Stimulated activated CD8-positive, alpha-beta memory T cell treated with anti-CD3 and anti-CD28 coated beads, Interleukin-12 subunit alpha, Interleukin-12 subunit beta, amount 100 ng/mL, for 24 hours (primary cell): ENCODE measurements at regions not wholly inside any gene's neighbourhood (a gene's known extent, or its start where the extent isn't known, plus 50 kb on each side); places are given as distances from the start of the nearest gene placed in this dataset.

Experiments used
- DNase-seq: peaks from one replicate; pipeline ENCODE4 v3.0.0-alpha.2; 2020; ENCODE audit errors: extremely low read depth

- no peak for DNase-seq
Observed at GRCh38 chr15:37698679-37699078, 235.8 kb upstream of the TMCO5A start.

- no peak for DNase-seq
Observed at GRCh38 chr15:37701230-37701629, 233.2 kb upstream of the TMCO5A start.

- DNase-seq = no peak
Observed at GRCh38 chr15:37709669-37710068, 224.8 kb upstream of the TMCO5A start.

- no peak for DNase-seq
Observed at GRCh38 chr15:37715101-37715500, 219.3 kb upstream of the TMCO5A start.

GRCh38 chr15:37720267-37720666 lies 214.2 kb upstream of the TMCO5A start:
- no peak for DNase-seq

GRCh38 chr15:37731146-37731746 lies 203.2 kb upstream of the TMCO5A start:
- DNase-seq = no peak

GRCh38 chr15:37733628-37734027 lies 200.8 kb upstream of the TMCO5A start:
- DNase-seq = no peak

GRCh38 chr15:37740623-37741141 lies 193.8 kb upstream of the TMCO5A start:
- DNase-seq = no peak

GRCh38 chr15:37743826-37744225 lies 190.6 kb upstream of the TMCO5A start:
- no peak for DNase-seq

- DNase-seq = no peak
Observed at GRCh38 chr15:37744521-37744920, 189.9 kb upstream of the TMCO5A start.

GRCh38 chr15:37751401-37751800 lies 183.0 kb upstream of the TMCO5A start:
- no peak for DNase-seq

GRCh38 chr15:37756407-37756806 lies 178.0 kb upstream of the TMCO5A start:
- DNase-seq = no peak

GRCh38 chr15:37758412-37758811 lies 176.0 kb upstream of the TMCO5A start:
- DNase-seq = no peak

- DNase-seq = peak; percentile 3
Observed at GRCh38 chr15:37764733-37765191, 169.7 kb upstream of the TMCO5A start.

GRCh38 chr15:37765786-37766185 lies 168.7 kb upstream of the TMCO5A start:
- DNase-seq = no peak

GRCh38 chr15:37767841-37768455 lies 166.5 kb upstream of the TMCO5A start:
- no peak for DNase-seq

- DNase-seq = no peak
Observed at GRCh38 chr15:37771465-37771864, 163.0 kb upstream of the TMCO5A start.

- DNase-seq = no peak
Observed at GRCh38 chr15:37773111-37773860, 161.2 kb upstream of the TMCO5A start.

GRCh38 chr15:37774961-37775360 lies 159.5 kb upstream of the TMCO5A start:
- no peak for DNase-seq

- DNase-seq = no peak
Observed at GRCh38 chr15:37777006-37777405, 157.4 kb upstream of the TMCO5A start.

- no peak for DNase-seq
Observed at GRCh38 chr15:37783290-37783689, 151.2 kb upstream of the TMCO5A start.

- no peak for DNase-seq
Observed at GRCh38 chr15:37788330-37788729, 146.1 kb upstream of the TMCO5A start.
